ENCODE measurements at regions not wholly inside any gene's neighbourhood (a gene's known extent, or its start where the extent isn't known, plus 50 kb on each side); places are given as distances from the start of the nearest gene placed in this dataset.

DNA sequence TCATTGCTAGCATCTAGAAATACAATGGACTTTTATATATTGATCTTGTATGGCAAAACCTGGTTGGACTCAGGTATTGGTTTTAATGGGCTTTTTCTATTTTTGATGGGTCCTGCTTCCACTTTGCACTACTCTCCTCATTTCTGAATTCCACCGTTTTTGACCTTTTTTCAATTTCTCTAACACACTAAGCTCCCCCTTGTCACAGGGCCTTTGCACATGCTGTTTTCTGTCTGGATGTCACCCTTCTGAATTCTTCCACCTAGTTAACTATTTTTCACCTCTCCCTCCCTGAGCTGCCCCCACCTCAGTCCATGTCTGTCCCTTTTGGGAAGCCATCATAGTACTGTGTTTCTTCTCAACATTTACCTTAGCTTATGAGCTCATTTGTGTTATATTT is 112.7 kb upstream of the FRMD6 start:
- ATAC-seq (ENCODE audit: low read depth), result no peak
- TF ChIP-seq, protein P1, sequence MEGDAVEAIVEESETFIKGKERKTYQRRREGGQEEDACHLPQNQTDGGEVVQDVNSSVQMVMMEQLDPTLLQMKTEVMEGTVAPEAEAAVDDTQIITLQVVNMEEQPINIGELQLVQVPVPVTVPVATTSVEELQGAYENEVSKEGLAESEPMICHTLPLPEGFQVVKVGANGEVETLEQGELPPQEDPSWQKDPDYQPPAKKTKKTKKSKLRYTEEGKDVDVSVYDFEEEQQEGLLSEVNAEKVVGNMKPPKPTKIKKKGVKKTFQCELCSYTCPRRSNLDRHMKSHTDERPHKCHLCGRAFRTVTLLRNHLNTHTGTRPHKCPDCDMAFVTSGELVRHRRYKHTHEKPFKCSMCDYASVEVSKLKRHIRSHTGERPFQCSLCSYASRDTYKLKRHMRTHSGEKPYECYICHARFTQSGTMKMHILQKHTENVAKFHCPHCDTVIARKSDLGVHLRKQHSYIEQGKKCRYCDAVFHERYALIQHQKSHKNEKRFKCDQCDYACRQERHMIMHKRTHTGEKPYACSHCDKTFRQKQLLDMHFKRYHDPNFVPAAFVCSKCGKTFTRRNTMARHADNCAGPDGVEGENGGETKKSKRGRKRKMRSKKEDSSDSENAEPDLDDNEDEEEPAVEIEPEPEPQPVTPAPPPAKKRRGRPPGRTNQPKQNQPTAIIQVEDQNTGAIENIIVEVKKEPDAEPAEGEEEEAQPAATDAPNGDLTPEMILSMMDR (IDR thresholded peaks at IDR 0.05), result no peak
- Mint-ChIP-seq H3K4me3 (no peak overlapping the region), H3K27me3 (peaks cover 7% of the 10 kb centered on the region), H3K4me1 (no peaks in the 10 kb centered on the region), H3K36me3 (ENCODE audit: low read depth) (no peaks in the 10 kb centered on the region), H3K27ac (no peak overlapping the region), H3K9me3 (peaks cover 4% of the 10 kb centered on the region)
- intact Hi-C loops (cut with micrococcal nuclease), result no loop called here
- CTCF ChIA-PET, result no interaction called here
- POLR2A ChIA-PET, result no interaction called here
- no peak for DNase-seq

DNA sequence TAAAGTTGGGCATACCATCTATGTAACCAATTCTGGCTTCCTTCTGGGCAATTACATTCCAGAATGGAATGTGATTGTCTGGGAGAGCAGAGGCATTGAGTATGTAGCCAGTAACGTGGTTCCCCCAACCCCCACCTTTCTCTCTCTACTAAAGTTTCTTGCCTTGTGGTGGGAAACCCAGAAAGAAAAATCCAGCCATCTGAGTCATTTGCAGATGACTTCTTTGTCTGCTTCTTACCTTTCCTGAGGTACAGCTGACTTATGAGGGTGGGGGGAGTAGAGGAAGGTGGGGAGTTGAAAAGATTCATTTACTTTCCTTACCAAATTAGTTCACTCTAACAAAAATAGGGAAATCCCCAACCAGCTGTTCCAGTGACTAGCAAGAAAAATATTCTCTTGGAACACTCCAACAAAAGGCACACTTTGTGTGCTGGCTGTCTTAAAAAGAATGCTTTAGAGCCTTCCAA is 112.1 kb upstream of the FRMD6 start:
- Mint-ChIP-seq H3K4me1 (no peaks in the 10 kb centered on the region), H3K9me3 (peaks cover 4% of the 10 kb centered on the region)

DNA sequence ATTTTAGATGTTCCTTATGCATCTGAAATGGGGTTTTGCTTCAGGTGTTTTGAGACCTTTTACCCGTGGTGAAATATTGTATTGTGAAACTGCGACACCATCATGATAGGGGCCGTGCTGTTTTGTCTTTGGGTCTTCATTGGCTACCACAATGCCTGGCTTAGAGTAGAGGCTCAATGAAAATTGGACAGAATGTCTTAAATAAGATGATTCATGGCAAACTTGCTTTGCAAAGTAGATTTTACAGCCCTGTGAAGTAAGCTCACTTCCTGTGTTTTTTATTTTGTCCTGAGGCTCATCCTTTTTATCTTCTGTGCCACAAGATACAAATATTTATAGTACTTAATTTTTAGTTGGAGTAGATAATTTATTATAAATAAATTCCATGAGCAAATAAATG is 111.3 kb upstream of the FRMD6 start:
- Mint-ChIP-seq H3K4me1 (no peaks in the 10 kb centered on the region), H3K36me3 (ENCODE audit: low read depth) (no peaks in the 10 kb centered on the region), H3K27ac (no peak overlapping the region), H3K9me3 (peaks cover 2% of the 10 kb centered on the region), H3K27me3 (peaks cover 7% of the 10 kb centered on the region), H3K4me3 (no peak overlapping the region)
- ChIA-PET POLR2A (no interaction called here), CTCF (no interaction called here)
- TF ChIP-seq, protein P1 (IDR thresholded peaks at IDR 0.05), result no peak
- no peak for DNase-seq
- no peak for ATAC-seq (ENCODE audit: low read depth)
- intact Hi-C loops (cut with micrococcal nuclease), result no loop called here

More for the DNA sequence above, 112.1 kb upstream of the FRMD6 start:
- Mint-ChIP-seq H3K4me3 (no peak overlapping the region), H3K36me3 (ENCODE audit: low read depth) (no peaks in the 10 kb centered on the region), H3K27ac (no peak overlapping the region), H3K27me3 (peaks cover 7% of the 10 kb centered on the region)
- ChIA-PET CTCF (no interaction called here), POLR2A (no interaction called here)
- no peak for ATAC-seq (ENCODE audit: low read depth)
- no peak for DNase-seq
- TF ChIP-seq, protein P1 (IDR thresholded peaks at IDR 0.05), result no peak
- intact Hi-C loops (cut with micrococcal nuclease), result no loop called here

DNA sequence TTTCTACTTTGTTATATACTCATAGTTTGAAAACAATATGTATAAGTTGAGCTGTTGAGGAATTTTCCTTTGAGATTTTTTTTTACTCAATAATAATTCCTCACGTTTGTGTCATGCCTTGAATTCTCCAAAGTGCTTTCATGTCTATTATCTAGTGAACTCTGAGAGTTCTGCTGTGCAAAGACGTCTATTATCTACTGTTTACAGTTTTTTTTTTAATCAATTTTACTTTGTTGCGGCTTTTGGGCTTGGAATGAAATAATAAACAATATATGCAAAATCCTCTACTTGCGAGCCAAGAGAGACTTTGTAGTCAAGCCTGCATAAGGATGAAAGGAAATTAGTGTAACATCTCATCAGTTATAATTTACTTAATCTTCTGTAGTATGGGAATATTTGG is 107.2 kb upstream of the FRMD6 start:
- Mint-ChIP-seq H3K4me3 (no peak overlapping the region), H3K36me3 (ENCODE audit: low read depth) (no peaks in the 10 kb centered on the region), H3K27ac (no peak overlapping the region), H3K27me3 (peaks cover 9% of the 10 kb centered on the region), H3K4me1 (no peaks in the 10 kb centered on the region), H3K9me3 (no peaks in the 10 kb centered on the region)
- POLR2A ChIA-PET, result no interaction called here
- intact Hi-C loops (cut with micrococcal nuclease), result no loop called here
- ATAC-seq (ENCODE audit: low read depth) (no peak), DNase-seq (no peak)
- CTCF ChIA-PET, result no interaction called here
- TF ChIP-seq, protein P1 (IDR thresholded peaks at IDR 0.05), result no peak

DNA sequence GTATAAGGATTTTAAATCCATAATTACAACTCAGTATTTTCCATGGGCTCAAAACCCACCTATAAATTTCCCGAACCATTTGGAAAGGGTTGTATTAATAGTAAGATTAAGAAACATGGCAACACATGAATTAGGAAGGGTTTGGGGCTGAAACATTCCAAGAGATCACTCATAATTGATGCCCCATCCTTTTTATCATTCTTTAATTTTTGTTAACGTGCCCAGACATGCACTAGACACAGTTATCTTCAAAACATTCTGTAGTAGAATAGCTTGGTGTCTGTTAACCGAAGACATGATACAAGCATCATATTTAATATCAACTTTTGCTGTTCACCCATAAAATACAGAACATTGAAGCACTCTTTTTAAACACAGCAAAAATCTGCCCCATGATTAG is 106.8 kb upstream of the FRMD6 start:
- no peaks in the 10 kb centered on the region for H3K36me3 Mint-ChIP-seq (ENCODE audit: low read depth)
- ATAC-seq (ENCODE audit: low read depth) (no peak), DNase-seq (no peak)
- no peak overlapping the region for H3K27ac Mint-ChIP-seq
- intact Hi-C loops (cut with micrococcal nuclease), result no loop called here
- POLR2A ChIA-PET, result no interaction called here
- no peak overlapping the region for H3K4me3 Mint-ChIP-seq
- CTCF ChIA-PET, result no interaction called here
- TF ChIP-seq, protein P1 (IDR thresholded peaks at IDR 0.05), result no peak
- no peaks in the 10 kb centered on the region for H3K4me1 Mint-ChIP-seq
- peaks cover 9% of the 10 kb centered on the region for H3K27me3 Mint-ChIP-seq
- no peaks in the 10 kb centered on the region for H3K9me3 Mint-ChIP-seq
